Urinary bladder (tissue), 3 donors: ENCODE measurements at regions not wholly inside any gene's neighbourhood (a gene's known extent, or its start where the extent isn't known, plus 50 kb on each side); places are given as distances from the start of the nearest gene placed in this dataset.
A peak's percentile ranks its signal among the peaks of the same experiment; 100 is the strongest.

ENCODE experiments used
- DNase-seq: peaks from one replicate; pipeline ENCODE4 v3.0.0-alpha.2; 2015; ENCODE audit errors: extremely low spot score
- H3K27ac ChIP-seq: one replicate; pipeline ENCODE4 v1.5.1; 2013; ENCODE audit warnings: low read depth, mild to moderate bottlenecking, moderate library complexity
- H3K36me3 ChIP-seq: one replicate; pipeline ENCODE4 v1.6.1; 2013; ENCODE audit warnings: mild to moderate bottlenecking, moderate library complexity; ENCODE audit not compliant: insufficient read depth
- H3K4me1 ChIP-seq: one replicate; pipeline ENCODE4 v1.6.1; 2013; ENCODE audit warnings: mild to moderate bottlenecking, moderate library complexity; ENCODE audit not compliant: insufficient read depth
- H3K4me3 ChIP-seq: one replicate; pipeline ENCODE4 v1.5.1; 2013; ENCODE audit warnings: low read depth, low read length
- WGBS: extraction: QIAGEN DNeasy Blood & Tissue Kit; methylation state at CpG from one replicate; pipeline ENCODE4 v1.1.7; 2013; 5-methylcytosine and 5-hydroxymethylcytosine counted together
- donor health status: healthy with polysubstance abuse.
- donor health status: healthy.

DNA sequence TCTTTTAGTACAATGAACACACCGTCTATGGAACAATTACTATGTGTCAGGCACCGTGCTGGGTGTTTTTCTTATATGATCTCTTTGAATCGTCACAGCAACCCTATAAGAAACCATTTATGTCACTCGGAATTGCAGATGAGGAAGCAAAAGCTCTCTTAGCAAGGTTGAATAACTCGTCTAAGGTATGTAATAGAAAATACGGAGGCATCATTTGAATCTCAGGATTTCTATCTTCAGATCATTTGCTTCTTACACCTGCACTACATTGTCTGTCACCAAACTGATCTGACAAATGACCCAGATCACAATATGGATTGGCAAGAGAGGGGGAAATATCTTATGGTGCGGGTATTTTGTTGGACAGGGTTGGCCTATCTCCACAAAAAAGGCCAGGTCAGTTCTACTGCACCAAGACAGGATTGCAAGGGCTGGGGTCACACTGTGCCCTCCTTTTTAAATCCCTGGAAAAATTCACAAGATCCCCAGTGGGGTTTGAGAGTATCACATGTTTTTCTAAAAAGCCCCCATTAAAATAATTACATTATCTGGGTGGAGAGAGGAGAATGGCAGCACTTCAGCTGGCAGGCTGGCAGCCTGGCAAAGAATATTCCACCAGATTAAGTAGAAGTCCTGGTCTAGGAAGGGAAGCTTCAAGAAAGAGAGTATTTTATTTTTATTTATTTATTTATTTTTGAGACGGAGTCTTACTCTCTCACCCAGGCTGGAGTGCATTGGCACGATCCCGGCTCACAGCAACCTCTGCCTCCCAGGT, 110.7 kb upstream of the CLMP start:
- no peak overlapping the region for H3K27ac ChIP-seq
- no peaks in the 10 kb centered on the region for H3K4me1 ChIP-seq
- 94% methylated on average over 10 of the region's 10 CpGs for WGBS
- no peaks in the 10 kb centered on the region for H3K36me3 ChIP-seq
- no peak overlapping the region for H3K4me3 ChIP-seq
- DNase-seq = no peak

DNA sequence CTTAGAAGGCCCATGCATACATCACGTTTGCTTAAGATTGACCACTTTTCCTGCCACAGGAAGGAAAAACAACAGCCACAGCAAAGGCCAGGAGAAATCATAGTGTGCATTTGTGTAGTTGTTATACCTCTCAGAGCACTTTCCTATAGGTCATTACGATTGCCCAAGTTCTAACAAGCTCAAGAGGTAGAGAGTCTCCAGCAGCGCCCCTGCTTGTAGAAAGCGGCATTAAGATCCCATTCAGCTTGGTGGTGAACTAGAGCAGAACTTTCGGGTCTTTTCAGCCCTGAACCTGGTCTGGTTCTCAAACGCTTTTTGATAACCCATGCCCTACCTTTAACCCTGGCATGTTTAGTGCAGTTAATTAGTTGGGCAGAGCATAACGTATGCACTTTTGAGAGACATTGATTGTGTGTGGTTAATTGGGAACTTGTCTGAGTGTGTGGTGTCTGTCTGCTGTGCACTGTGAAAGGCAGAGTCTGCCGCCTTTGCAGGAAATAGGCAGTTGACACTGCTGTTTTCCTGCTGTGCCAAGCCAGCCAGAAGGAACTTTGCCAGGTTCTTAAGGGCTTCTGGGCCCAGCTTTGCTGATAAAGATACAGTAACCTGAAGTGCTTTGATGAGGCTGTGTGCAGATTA, 109.9 kb upstream of the CLMP start:
- Histone ChIP-seq H3K36me3 (no peaks in the 10 kb centered on the region), H3K4me3 (no peak overlapping the region), H3K4me1 (no peaks in the 10 kb centered on the region), H3K27ac (no peak overlapping the region)
- WGBS = 75% methylated on average over 8 of the region's 8 CpGs
- DNase-seq = no peak

DNA sequence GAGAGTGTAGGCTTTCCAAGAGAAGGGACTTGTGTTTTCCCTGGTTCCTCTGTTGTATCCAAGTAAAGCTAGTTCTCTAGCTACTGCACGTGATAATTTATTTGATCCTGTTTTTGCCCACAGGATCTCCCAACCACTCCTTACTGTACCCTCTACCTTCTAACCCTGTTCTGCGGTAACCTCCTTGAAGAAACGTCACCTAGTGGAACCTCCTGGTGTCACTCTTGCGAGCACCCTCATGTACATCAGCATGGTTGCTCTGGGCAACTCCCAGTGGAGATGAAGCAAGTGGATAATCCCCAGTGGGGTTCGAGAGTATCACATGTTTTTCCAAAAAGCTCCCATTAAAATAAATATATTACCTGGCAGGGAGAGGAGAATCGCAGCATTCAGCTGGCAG, 108.9 kb upstream of the CLMP start:
- WGBS = 84% methylated on average over 6 of the region's 6 CpGs

DNA sequence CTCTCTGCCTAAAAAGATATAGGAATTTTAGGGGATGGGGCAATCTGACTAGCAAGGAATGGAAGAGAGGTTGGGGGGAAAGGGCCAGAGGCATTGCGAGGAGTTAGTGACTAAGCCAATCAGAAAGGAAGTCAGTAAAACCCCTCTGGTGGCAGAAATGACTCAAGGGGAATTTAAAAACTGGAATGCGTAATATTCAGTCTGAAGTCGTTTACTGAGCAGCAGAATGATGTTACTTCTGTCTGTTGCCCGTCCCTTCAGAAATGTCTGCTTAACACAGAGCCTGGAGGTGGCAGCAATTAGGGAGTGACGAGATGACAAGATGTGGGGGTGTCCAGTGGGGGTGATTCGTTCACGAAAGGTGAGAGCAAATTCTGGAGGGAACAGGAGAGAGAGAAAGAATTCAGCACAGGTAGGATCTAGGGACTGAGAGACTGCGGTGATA, 107.7 kb upstream of the CLMP start:
- WGBS = 61% methylated on average over 8 of the region's 8 CpGs
- H3K4me3 ChIP-seq = no peak overlapping the region
- DNase-seq = no peak
- no peaks in the 10 kb centered on the region for H3K36me3 ChIP-seq
- no peak overlapping the region for H3K27ac ChIP-seq
- H3K4me1 ChIP-seq = no peaks in the 10 kb centered on the region

More for the DNA sequence above, 108.9 kb upstream of the CLMP start:
- Histone ChIP-seq H3K4me3 (no peak overlapping the region), H3K27ac (no peak overlapping the region), H3K4me1 (no peaks in the 10 kb centered on the region), H3K36me3 (no peaks in the 10 kb centered on the region)
- DNase-seq = no peak

DNA sequence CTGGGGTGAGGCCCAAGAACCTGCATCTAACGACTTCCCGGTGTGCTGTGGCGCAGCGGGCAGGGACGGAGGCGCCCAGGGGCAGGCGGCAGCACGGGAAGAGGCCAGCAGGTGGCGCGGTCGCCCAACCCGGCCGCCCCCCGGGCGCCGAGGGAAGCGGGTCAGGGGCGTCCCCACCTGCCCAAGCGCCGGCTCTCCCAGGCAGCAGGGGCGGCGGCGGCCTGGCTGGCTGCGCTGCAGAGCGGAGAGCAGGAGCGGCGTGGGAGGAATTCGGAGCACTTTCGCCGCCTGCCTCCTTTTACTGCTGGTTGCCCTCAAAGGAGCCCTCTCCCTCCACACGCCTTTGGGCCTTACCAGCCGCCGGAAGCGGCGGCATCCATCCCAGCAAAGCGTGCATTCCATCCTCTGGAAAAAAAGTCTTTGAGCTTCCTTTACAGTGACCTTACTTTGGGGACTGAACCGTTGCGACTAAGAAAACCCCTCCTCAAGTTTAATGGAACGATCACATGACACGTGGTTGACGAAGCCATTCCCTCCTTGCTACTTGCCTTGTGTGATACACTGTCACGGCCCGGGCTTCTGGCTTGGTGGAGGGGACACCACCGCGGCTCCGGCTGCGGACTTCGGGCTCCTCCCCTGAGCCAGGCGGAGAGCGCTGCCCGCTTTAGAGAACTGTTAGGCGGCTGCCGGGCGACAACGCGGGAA, 106.8 kb upstream of the CLMP start:
- 6% methylated on average over 56 of the region's 56 CpGs for WGBS
- Histone ChIP-seq H3K36me3 (no peaks in the 10 kb centered on the region), H3K4me3 (peak overlapping the region; percentile 23), H3K4me1 (no peaks in the 10 kb centered on the region), H3K27ac (no peak overlapping the region)
- no peak for DNase-seq

DNA sequence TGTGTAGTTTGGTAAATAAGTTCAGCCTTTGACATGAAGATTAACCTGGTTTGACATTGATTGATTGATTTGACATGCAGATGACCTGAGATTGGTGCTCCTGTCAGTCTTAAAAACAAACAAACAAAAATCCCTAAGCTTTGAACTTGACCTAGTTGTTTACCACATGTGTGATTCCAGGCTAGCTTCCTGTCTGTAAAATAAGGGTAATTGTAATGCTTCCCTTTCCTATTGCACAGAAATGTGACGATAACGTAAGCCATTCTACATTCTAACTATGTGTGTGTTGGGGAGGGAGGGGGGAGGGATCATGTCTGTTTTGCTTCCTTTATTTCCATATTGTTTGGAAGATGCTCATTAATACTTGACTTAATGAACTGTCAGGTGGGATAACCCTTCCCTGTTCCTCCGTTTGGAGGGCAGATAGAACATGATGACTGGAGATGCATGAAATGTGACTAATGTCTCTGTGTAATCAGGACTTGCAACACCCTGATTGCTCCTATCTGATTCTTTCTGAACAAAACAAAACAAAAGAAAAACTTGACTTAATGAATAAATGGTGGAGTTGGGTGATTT, 106.1 kb upstream of the CLMP start:
- WGBS = 33% methylated on average over 3 of the region's 3 CpGs
- Histone ChIP-seq H3K36me3 (no peaks in the 10 kb centered on the region), H3K4me3 (no peak overlapping the region), H3K27ac (no peak overlapping the region), H3K4me1 (no peaks in the 10 kb centered on the region)
- DNase-seq = no peak

DNA sequence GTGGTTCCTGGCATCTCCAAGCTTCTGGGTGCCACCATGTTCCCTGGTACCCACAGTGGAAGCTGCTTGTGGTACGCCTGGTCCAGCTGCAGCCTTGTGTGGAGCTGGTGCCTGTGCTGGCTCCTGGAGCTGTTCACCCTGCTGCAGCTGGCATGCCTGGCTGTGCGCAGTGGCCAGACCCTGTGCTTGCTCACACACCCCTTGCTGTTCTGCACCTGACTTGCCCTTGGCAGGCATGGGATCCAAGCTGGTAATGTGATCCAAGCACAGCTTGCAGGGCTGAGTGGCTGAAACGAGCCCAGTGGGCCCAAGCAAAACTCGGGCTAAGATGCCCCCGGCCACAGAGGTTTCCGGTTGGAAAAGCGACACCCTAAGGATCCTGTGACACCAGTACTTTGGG, 104.7 kb upstream of the CLMP start:
- Histone ChIP-seq H3K36me3 (no peaks in the 10 kb centered on the region), H3K27ac (no peak overlapping the region), H3K4me1 (no peaks in the 10 kb centered on the region), H3K4me3 (no peak overlapping the region)
- 94% methylated on average over 7 of the region's 7 CpGs for WGBS
- DNase-seq = no peak

DNA sequence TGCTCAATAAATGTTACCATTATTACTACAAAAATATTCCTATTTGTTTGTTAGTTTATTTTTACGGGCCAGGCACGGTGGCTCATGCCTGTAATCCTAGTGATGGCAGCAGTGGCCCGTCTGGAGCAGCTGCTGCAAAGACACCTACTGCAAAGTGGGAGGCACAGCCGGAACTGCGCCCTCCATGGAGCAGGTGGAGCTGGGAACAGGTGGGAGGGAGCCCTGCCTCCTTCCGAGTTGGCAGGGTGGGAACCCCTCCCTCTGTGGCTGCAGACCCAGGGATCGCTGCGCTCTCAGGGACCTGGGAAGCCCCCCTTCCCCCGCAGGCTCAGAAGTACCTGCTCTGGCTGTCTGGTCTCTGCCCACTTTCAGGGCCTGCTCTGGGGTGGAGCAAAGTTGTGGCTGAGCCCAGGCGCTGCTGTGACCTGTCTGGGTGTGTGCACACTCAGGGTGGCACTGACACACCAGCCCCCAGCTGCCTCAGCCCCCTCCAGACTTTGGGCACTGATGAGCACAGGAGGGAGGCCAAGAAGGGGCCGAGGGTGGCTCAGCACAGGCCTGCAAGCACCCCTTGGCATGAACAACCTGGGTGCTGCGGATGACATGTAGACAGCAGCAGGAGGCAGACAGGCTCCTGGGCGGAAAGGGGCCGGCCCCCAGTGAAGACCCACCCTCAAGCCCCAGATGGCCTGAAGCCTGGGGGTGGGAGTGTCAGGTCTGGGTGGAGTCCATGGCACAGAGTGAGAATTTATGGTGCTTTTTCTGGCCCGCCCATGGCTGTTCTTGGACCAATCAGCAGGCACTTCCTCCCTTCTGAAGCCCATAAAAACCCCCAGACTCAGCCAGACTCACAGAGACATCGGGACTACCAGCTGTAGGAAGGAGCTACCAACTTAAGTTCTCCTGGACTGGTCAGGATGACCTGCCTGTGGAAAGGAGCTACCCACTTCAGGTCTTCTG, 103.7 kb upstream of the CLMP start:
- no peaks in the 10 kb centered on the region for H3K4me1 ChIP-seq
- WGBS = 88% methylated on average over 16 of the region's 16 CpGs
- DNase-seq = no peak
- H3K27ac ChIP-seq = no peak overlapping the region
- H3K36me3 ChIP-seq = no peaks in the 10 kb centered on the region
- no peak overlapping the region for H3K4me3 ChIP-seq

DNA sequence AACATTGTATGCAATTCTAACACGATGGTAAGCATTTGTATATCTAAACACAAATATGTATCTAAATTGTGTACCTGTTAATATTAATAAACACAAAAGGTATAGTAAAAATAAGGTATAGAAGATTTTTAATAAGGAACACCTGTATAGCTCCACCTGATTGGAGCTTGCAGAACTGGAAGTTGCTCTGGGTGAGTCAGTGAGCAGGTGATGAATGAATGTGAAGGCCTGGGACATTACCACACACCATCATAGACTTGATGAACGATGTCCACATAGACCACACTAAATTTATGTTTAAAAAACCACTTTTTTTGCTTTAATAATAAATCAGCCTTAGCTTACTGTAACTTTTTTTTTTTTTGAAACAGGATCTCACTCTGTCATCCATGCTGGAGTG, 97.6 kb upstream of the CLMP start:
- WGBS = 91% methylated on average over 2 of the region's 2 CpGs

DNA sequence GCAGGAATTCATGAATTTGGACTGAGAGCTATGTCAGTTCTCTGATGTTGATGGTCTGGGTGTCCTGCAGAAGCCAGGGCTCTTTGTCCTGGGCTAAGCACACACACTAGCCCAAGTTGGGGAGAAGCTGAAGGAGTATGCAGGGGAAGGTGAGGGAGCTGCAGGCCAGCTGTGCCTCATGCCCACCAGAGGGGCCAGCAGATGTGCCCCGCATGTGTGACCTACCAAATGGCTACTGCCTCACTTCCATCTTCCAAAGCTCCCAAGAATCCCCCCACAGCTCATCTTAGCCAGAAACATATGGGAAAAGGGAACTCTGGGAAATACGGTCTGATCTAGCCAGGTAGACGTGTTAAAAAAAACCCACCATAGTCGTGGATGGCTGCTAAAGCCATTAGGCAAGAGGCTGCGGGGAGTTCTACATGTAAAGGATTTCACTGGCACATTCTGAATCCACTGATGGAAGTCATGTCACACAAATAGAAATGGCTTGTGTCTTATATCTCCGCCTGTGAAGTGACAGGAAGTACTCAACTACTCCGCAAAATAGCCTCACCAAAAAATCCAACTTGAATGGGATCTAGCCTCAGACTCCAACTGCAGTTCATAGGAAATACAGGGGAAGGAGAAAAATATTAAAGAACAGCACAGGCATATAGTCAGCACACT, 96.3 kb upstream of the CLMP start:
- Histone ChIP-seq H3K4me1 (no peaks in the 10 kb centered on the region), H3K27ac (no peak overlapping the region), H3K4me3 (no peak overlapping the region), H3K36me3 (no peaks in the 10 kb centered on the region)
- WGBS = 80% methylated on average over 7 of the region's 7 CpGs
- DNase-seq = no peak

More for the DNA sequence above, 97.6 kb upstream of the CLMP start:
- Histone ChIP-seq H3K36me3 (no peaks in the 10 kb centered on the region), H3K4me1 (no peaks in the 10 kb centered on the region), H3K27ac (no peak overlapping the region), H3K4me3 (no peak overlapping the region)
- DNase-seq = no peak

DNA sequence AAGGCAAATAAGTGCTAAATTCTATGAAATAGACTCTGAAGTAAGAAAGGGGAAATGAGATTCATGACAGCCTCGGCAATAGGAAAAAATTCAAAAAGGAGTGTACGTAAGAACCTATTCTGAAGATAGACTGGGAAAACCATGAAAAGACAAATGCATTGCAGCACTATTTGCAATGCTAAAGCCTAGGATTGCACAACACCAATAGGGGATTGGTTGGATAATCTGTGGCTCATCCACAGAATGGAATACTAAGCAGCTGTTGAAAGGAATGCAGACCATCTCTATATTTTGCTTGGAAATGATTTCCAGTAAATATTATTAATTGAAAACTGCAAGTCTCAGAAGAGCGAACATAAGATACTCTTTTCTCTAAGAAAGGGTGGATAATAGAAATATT, 91.7 kb upstream of the CLMP start:
- no peak for DNase-seq
- H3K36me3 ChIP-seq = no peaks in the 10 kb centered on the region
- WGBS = 68% methylated on average over 3 of the region's 3 CpGs
- no peak overlapping the region for H3K27ac ChIP-seq
- H3K4me3 ChIP-seq = no peak overlapping the region
- H3K4me1 ChIP-seq = no peaks in the 10 kb centered on the region

DNA sequence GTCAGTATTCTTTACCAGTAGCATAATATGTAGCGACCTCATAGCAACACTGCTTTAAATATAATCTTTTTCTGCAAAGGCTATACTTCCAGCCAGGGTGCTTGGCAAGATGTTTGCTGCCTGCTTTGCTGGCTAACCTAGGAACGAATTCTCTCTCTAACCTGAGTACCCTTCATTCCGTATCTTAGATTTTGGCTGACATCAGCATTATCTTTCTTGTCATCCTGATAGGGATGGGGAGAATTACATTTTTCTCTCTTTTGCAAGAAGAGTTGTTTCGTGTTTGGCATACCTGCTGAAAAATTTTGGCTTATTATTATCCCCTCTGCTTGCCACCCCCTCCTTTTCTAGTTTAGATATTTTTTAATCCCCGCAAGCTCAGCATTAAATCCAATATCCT, 91.2 kb upstream of the CLMP start:
- Histone ChIP-seq H3K36me3 (no peaks in the 10 kb centered on the region), H3K4me1 (no peaks in the 10 kb centered on the region), H3K27ac (no peak overlapping the region), H3K4me3 (no peak overlapping the region)
- DNase-seq = no peak
- 62% methylated on average over 5 of the region's 5 CpGs for WGBS
